HG02885 (cell line): ENCODE measurements at regions not wholly inside any gene's neighbourhood (a gene's known extent, or its start where the extent isn't known, plus 50 kb on each side); places are given as distances from the start of the nearest gene placed in this dataset.

Experiments used
- ATAC-seq: cut with Tn5 transposase; IDR thresholded peaks from one replicate; pipeline ENCODE4 v1.9.1; 2021; ENCODE audit warnings: mild to moderate bottlenecking; ENCODE audit not compliant: unreplicated experiment, poor library complexity

DNA sequence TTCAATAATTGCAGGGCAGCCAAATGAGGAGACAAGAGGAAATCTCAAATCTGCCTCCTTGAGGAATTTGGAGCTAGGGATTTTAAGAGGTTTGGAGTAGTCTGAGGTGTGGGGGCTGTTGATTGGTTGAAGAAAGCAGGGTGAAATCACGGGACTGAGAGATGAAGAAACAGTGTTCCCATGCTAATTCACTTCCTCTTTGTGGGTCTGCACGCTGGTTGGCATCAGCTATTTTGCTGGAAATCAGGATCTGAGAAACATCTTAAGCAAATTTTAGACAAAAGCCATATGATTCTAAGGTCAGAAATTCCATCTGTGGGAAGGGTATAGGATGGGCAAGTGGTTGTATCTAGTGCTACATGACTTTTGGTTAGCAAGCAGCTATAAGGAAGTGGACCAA, 107.1 kb upstream of the PAXBP1 start:
- no peak for ATAC-seq

- no peak for ATAC-seq
Observed at GRCh38 chr21:32881458-32881857, 109.9 kb upstream of the PAXBP1 start.

DNA sequence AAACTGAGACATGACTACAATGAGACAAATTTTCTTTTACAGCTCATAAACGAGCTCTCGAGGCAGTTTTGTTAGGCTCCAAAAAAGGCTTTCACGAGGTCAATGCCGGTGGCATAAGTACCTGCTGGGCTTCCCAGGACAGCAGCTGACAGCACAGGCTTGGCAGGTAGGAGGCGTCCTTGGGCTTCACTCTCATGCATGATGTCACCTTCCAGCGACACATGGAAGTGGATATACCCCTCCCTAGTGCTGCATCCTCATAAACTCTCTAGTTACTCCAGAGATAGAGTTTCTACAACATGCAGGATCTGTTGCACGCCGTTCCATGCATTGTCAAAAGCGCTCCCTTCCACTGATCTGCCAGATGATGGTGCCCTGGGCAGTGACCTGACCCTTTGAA, 112.5 kb upstream of the PAXBP1 start:
- ATAC-seq = no peak

- no peak for ATAC-seq
Observed at GRCh38 chr21:32886339-32886738, 114.8 kb upstream of the PAXBP1 start.

DNA sequence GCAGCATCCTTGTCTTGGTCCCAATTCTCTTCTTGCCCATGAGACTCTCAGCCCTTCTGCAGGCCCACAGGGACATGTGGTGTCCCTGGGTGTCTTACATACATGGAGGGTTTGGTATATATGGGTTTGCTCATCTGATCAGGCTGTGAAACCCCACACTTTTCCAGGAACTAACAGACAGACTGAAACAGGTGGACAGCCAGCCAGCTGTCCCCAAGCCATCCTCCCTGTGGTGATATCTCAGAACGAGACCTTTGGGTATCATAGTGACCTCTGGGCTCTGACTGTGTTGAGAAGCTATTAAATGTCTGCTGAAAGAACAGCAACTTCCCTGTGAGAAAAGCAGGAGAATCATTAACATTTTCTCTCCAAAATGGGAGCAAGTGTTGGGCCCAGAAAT, 115.5 kb upstream of the PAXBP1 start:
- ATAC-seq = no peak

- no peak for ATAC-seq
Observed at GRCh38 chr21:32888971-32889370, 117.4 kb upstream of the PAXBP1 start.

DNA sequence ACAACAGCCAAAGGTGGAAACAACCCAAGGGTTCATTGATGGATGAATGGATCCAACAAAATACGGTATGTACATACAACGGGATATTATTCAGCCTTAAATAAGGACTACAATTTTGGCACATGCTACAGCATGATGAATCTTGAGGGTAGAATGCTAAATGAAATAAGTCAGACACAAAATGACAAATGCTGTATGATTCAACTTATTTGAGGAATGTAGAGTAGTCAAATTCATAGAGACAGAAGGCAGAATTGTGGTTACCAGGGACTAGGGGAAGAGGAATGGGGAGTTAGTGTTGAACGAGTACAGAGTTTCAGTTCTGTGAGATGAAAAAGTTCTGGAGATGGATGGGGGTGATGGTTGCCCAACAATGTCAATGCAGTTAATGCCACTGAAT, 118.0 kb upstream of the PAXBP1 start:
- ATAC-seq = no peak

DNA sequence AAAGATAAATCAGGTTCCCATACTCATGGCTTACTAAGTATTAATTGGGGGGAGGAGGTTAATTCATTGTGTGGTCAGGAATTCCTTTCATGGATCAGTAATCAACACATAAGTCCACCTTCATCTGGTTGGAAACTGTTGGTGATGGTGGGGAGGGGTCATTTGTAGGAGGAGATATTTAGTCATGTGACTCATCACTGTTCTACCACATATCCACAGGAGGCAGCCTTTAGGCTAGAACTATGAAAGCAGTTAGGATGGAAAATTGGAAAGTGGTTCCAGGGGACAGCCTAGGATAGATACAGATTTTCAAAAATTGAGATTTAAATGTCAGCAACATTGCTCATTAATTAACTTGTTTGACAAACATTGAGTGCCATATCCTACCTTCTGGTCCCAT, 122.8 kb upstream of the PAXBP1 start:
- no peak for ATAC-seq

GRCh38 chr21:32900814-32901213, 124.9 kb upstream of the OLIG2 start:
- ATAC-seq = no peak

- no peak for ATAC-seq
Observed at GRCh38 chr21:32907521-32907920, 118.2 kb upstream of the OLIG2 start.

- no peak for ATAC-seq
Observed at GRCh38 chr21:32908534-32908933, 117.2 kb upstream of the OLIG2 start.

- ATAC-seq = no peak
Observed at GRCh38 chr21:32909393-32909792, 116.3 kb upstream of the OLIG2 start.

DNA sequence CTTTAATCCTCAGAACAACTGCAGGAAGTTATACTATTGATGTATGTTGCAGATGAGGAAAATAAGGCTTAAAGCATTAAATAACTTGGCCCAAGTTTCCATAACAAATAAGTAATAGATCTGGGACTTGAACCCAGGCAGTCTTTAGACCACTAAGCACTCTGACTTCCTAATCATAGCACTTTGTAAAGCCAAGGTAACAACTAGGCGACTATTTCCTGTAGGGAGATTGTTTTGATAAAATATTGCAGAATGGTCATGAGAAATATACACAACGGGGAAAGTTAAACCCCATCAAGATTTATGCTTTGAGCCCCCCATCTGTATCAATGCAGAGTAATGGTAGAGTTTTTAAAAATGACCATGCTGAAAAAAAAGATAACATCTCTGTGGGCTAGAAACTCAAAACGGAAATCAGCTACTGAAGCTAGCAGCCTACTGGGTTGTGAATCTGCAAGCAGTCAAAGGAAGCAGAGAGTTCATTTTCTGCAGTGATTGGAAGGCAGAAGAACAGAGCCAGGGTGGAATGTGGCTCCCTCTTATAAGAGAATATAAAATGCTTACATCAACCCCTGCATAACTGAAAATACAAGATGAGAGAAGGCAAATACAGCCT, 111.2 kb upstream of the OLIG2 start:
- ATAC-seq = no peak

DNA sequence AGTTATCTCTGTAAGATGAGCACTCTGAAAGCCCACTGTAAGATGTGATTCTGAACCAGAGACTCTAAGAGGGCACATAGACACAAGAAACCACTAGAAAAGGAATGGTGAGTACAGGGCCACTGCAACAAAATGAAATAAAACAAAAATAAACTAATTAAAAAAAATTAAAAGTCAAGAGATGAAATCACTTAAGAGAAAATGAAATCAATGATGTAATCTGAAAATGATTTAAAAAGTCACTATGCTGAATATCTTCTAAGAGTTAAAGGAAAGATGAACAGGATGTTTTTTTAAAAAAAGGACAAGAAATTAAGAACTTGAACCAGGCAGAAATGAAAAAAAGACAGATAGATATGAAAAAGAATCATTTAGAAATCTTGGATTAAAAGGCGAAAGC, 110.6 kb upstream of the OLIG2 start:
- no peak for ATAC-seq

DNA sequence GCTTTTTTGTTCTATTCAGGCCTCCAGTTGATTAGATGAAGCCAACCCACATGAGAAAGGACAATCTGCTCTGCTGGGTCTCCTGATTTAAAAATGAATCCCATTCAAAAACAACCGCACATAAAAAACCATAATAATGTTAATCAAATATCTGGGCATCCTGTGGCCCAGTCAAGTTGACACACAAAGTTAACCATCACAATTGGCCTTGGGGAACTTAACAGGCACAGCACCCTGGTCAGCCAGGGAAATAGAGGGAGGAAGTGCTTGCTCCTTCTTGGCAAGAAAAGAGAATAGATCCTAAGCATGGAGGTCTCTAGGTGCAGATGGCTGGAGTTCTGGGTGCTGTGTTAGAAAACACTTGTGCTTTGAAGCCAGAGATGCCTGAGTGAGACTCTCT, 109.6 kb upstream of the OLIG2 start:
- ATAC-seq = no peak

- no peak for ATAC-seq
Observed at GRCh38 chr21:32916522-32917099, 109.1 kb upstream of the OLIG2 start.

GRCh38 chr21:32917362-32918135, 108.2 kb upstream of the OLIG2 start:
- ATAC-seq = no peak

- ATAC-seq = no peak
Observed at GRCh38 chr21:32918478-32919120, 107.1 kb upstream of the OLIG2 start.

GRCh38 chr21:32920474-32920873, 105.3 kb upstream of the OLIG2 start:
- no peak for ATAC-seq

DNA sequence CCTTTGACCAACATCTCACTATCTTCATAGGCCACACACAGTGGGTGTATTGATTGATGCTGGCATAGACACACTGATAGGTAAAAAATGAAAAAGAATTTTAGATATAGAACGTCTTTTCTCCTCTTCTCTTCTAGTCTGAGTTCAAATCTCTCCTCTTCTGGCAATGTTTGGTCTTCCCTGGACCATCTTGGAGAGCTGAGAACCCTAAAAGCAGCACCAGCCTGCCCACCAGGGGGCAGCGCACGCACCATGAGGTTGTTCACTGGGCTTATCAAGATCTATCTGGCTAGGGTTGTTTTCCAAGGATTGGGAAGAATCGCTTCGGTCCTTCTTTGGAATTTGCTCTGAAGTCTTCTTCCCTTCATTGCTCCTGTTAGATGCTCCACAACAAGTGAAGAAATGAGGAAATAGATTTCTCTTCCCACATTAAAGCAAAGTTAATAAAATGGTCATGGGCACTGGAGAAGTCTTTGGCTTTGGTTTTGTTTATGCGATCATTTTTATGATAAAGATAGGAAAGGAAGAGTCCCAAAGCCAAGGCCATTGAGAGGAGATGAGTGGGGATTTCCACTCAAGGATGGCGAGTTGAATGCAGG, 104.0 kb upstream of the OLIG2 start:
- no peak for ATAC-seq

GRCh38 chr21:32925098-32925497, 100.6 kb upstream of the OLIG2 start:
- ATAC-seq = no peak
